ENCODE measurements at regions not wholly inside any gene's neighbourhood (a gene's known extent, or its start where the extent isn't known, plus 50 kb on each side); places are given as distances from the start of the nearest gene placed in this dataset.

DNA sequence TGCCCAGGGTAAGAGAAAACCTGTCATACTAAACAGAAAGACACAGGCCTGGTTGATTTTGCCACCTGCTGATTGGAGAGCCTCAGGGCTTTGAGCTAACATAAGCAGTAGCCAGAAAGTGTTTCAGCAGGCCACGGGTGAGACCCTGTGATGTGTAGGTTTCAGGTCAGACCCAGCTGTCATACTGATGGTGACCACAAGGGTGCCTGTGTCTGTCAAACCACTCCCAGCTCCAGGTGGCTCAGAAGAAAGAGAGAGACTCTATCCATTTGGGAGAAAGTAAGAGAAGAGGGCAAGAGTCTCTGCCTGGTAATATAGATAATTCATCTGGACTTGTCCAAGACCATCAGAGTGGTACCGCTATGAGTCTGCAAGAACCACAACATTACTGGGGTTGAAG lies 72.8 kb upstream of the NLRP2B start:
- DNase-seq (ENCODE audit: insufficient read length, low spot score), result no peak
- no peak for FAIRE-seq
- TF ChIP-seq, protein P1, sequence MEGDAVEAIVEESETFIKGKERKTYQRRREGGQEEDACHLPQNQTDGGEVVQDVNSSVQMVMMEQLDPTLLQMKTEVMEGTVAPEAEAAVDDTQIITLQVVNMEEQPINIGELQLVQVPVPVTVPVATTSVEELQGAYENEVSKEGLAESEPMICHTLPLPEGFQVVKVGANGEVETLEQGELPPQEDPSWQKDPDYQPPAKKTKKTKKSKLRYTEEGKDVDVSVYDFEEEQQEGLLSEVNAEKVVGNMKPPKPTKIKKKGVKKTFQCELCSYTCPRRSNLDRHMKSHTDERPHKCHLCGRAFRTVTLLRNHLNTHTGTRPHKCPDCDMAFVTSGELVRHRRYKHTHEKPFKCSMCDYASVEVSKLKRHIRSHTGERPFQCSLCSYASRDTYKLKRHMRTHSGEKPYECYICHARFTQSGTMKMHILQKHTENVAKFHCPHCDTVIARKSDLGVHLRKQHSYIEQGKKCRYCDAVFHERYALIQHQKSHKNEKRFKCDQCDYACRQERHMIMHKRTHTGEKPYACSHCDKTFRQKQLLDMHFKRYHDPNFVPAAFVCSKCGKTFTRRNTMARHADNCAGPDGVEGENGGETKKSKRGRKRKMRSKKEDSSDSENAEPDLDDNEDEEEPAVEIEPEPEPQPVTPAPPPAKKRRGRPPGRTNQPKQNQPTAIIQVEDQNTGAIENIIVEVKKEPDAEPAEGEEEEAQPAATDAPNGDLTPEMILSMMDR (IDR thresholded peaks at IDR 0.05; ENCODE audit: insufficient read depth, missing control alignments), result no peak

DNA sequence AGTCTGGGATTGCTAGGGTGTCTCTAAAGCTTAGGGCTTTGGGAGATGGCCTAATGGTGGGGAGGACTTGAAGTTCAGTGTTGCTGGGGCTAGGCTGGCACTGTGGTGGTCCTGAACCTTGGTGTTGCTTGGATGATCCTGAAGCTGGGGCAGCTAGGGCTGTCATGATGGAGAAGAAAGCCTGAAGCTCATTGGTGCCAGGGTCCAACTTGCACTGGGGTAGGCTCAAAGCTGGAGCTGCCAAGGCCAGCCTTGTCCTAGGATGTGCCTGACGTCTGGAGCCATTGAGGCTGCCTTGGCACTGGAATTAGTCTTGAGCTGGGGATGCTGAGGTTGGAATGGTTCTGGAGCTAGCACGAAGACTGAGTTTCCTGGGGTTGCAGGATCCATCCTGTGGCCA lies 61.0 kb upstream of the NLRP2B start:
- DNase-seq (ENCODE audit: insufficient read length, low spot score) (no peak), FAIRE-seq (no peak)
- TF ChIP-seq, protein P1 (IDR thresholded peaks at IDR 0.05; ENCODE audit: insufficient read depth, missing control alignments), result no peak

DNA sequence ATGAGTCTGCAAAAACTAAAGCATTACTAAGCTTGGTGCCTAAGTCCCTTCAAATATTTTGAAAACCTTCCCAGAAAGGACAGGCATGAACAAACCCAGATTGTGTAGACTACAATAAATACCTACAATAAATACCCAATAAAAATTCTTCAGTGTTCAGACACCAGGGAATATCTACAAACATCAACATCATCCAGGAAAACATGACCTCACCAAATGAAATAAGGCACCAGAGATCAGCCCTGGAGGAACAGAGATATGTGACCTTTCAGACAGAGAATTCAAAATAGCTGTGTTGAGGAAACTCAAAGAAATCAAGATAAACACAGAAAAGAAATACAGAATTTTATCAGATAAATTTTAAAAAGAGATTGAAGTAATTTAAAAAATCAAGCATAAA lies 57.8 kb upstream of the NLRP2B start:
- no peak for FAIRE-seq
- no peak for DNase-seq (ENCODE audit: insufficient read length, low spot score)
- TF ChIP-seq, protein P1 (IDR thresholded peaks at IDR 0.05; ENCODE audit: insufficient read depth, missing control alignments), result no peak
